Effector memory CD4-positive, alpha-beta T cell (primary cell): ENCODE measurements at regions not wholly inside any gene's neighbourhood (a gene's known extent, or its start where the extent isn't known, plus 50 kb on each side); places are given as distances from the start of the nearest gene placed in this dataset.

ENCODE experiments used
- DNase-seq, 3 donors: peaks; one replicate each; pipeline ENCODE4 v3.0.0-alpha.2; 2020
- H3K27ac ChIP-seq: 2 replicates; pipeline ENCODE4 v1.7.0; 2013; ENCODE audit warnings: mild to moderate bottlenecking, low read length, moderate library complexity; ENCODE audit not compliant: insufficient read depth, poor library complexity, severe bottlenecking
- H3K27me3 ChIP-seq: replicated peaks from 2 replicates; pipeline ENCODE4 v1.7.0; 2013; ENCODE audit warnings: mild to moderate bottlenecking, low read length; ENCODE audit not compliant: insufficient read depth, control insufficient read depth, poor library complexity, severe bottlenecking
- H3K36me3 ChIP-seq: 2 replicates; pipeline ENCODE4 v1.7.0; 2013; ENCODE audit warnings: mild to moderate bottlenecking, low read length, moderate library complexity; ENCODE audit not compliant: control insufficient read depth, insufficient read depth
- H3K4me1 ChIP-seq: 2 replicates; pipeline ENCODE4 v1.7.0; 2013; ENCODE audit warnings: low read length, mild to moderate bottlenecking; ENCODE audit not compliant: control insufficient read depth, insufficient read depth, poor library complexity, severe bottlenecking
- H3K4me3 ChIP-seq: 2 replicates; pipeline ENCODE4 v1.7.0; 2013; ENCODE audit warnings: low read length, low read depth, mild to moderate bottlenecking; ENCODE audit not compliant: insufficient read depth, poor library complexity, severe bottlenecking
- H3K9me3 ChIP-seq: 2 replicates; pipeline ENCODE4 v1.7.0; 2013; ENCODE audit warnings: mild to moderate bottlenecking, low read length, moderate library complexity; ENCODE audit not compliant: control insufficient read depth

DNA sequence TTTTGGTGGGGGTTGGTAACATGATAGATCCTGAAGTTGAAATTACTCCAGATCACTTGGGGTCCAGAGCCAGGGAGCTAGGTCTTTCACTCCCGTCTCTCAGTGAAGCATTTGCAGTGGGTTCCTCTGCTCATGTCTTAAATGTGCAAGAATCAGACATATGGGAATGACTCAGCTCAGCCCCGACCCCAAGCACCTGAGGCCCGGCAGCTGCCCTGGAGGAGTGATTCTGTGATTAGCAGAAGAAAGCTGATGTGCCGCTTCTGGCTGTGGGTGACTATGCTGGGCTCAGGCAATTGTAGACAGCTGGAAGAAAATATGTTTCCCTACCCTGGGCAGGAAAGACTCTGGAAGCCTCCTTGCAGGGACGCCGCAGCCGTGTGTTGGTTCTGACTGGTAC lies 601.7 kb downstream of the NPHP4 start:
- no peak overlapping the region for H3K4me3 ChIP-seq
- no peaks in the 10 kb centered on the region for H3K9me3 ChIP-seq
- no peak overlapping the region for H3K27ac ChIP-seq
- H3K36me3 ChIP-seq, result no peaks in the 10 kb centered on the region
- no peak for DNase-seq
- no peaks in the 10 kb centered on the region for H3K27me3 ChIP-seq
- peaks cover 35% of the 10 kb centered on the region for H3K4me1 ChIP-seq

DNA sequence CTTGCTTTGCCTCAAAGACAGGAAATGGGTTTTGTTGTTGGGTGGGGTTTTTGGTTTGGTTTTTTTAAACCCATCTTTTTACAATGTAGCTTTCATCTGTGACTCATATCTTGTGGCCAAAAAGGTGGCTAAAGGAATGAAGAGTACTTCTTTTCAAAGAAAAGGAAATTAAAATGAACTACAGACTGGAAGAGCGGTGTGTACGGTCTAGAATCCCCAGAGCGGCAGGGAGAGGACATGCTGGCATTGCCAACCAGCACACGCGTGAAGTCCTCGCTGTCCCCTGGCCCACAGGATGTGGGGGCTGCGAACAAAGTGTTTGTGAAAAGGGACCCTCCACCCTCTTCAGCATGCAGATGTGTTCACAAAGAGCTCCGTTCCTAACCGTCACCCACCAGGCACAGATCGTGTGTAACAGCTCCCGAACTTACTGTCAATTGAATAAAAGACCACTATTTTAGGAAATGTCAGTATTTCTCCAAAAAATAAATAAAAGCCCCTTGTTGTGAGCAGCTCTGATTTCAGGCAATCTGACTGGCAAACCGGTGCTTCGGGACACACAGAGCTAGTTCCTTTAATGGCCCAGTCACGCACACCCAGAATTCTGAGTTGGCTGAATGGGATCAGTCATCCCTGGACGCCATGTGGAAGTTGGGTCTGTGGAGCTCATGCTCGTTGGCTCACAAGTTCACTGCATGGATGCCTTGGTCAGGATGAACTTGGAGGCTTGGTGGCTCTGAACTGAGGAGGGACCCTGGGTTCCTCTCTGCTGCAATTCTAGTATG lies 602.9 kb downstream of the NPHP4 start:
- H3K9me3 ChIP-seq, result no peaks in the 10 kb centered on the region
- DNase-seq, result no peak
- peak overlapping the region; percentile 35 for H3K27ac ChIP-seq
- H3K4me3 ChIP-seq, result no peak overlapping the region
- no peaks in the 10 kb centered on the region for H3K27me3 ChIP-seq
- H3K4me1 ChIP-seq, result peaks cover 35% of the 10 kb centered on the region
- H3K36me3 ChIP-seq, result no peaks in the 10 kb centered on the region

DNA sequence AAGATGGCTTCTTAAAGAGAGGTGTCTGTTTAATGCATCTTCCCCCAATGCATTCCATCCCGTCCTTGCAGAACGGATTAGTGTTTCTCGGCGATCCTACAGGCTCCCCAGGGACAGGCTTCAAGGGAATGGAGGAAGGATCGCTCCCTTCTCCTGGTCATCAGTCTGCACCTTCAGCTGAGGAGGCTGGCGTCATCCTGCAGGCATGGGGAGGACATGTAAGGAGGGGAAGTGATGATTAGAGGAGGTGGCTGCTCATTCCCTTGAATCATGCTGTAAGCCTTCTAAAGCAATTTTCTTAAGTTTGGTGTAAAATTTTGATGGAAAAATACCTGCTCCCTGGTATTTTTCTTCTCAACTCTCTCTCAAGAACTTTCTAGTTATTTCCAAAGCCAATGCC lies 603.6 kb downstream of the NPHP4 start:
- no peak for DNase-seq
- peaks cover 35% of the 10 kb centered on the region for H3K4me1 ChIP-seq
- no peaks in the 10 kb centered on the region for H3K36me3 ChIP-seq
- H3K27me3 ChIP-seq, result no peaks in the 10 kb centered on the region
- H3K9me3 ChIP-seq, result no peaks in the 10 kb centered on the region
- H3K27ac ChIP-seq, result peak overlapping the region; percentile 35
- no peak overlapping the region for H3K4me3 ChIP-seq

DNA sequence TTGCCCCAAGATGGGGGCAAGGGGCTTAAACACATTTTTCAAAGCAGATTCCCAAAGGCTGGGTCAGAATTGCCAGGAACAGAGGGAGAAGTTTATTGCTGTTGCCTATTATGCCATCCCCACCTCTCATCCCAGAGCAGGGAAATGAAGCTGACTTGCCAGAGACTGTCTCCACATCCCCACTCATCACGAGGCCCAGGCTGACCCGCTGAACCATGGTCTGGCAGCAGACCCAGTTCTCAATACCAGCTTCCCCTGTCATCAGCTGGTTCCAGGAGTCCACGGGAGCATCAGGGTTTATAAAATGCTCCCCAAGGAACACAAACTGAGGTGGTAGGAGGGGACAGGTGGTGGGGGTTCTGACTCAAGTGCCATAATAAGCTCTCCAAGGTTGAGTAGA lies 605.9 kb downstream of the NPHP4 start:
- Histone ChIP-seq H3K4me3 (no peak overlapping the region), H3K27ac (no peak overlapping the region), H3K9me3 (no peaks in the 10 kb centered on the region), H3K4me1 (peaks cover 35% of the 10 kb centered on the region), H3K27me3 (no peaks in the 10 kb centered on the region), H3K36me3 (no peaks in the 10 kb centered on the region)
- no peak for DNase-seq

DNA sequence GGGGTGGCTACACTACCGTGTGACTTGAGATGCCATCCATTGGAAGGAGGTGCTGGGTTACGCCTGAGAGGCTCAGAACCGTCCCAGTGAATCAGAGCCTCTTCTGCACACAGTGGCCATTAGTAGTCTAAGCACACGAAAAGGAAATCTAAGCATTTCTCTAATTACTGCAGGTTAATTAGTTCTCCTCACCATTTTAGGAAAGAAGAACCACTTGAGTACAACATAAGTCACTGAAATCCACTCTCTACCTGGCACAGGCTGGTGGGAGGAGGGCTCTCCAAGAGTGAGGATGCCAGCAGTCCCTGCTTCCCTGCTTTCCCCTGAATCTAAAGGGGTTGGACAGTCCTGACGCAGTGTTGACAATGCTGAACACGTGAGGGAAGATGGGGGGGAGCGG lies 606.3 kb downstream of the NPHP4 start:
- H3K27me3 ChIP-seq, result no peaks in the 10 kb centered on the region
- no peak for DNase-seq
- no peak overlapping the region for H3K4me3 ChIP-seq
- H3K36me3 ChIP-seq, result no peaks in the 10 kb centered on the region
- H3K9me3 ChIP-seq, result no peaks in the 10 kb centered on the region
- no peak overlapping the region for H3K27ac ChIP-seq
- peaks cover 35% of the 10 kb centered on the region for H3K4me1 ChIP-seq

DNA sequence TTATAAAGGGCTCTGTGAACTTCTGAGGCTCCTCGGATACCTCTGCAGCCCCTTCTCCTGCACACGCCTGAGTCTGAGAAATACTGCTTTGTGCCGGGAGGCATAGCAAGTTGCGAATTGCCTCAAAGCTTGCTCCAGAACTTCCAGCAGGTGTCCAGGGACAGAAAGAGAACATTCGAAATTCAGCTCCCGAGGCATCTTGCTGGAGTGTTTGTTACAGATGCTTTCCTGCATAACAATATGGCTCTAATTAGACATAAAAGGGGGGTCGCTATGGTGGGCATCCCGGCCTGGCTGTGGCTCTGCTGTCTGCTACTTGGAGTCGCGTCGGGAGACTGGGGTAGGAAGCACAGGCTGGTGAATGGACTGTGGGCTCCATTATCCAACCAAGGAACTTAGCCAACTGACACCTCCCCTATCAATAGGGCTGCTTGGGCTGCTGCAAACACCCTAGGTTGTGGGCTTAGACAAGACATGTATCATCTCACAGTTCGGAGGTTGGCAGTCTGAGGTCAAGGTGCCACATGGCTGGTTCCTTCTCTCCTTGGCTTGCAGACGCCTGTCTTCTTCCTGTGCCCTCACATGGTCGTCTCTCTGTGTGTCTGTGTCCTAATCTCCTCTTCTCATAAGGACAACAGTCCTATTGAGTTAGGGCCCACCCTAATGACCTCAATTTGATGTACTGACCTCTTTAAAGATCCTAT lies 607.0 kb downstream of the NPHP4 start:
- Histone ChIP-seq H3K27me3 (no peaks in the 10 kb centered on the region), H3K27ac (no peak overlapping the region)

DNA sequence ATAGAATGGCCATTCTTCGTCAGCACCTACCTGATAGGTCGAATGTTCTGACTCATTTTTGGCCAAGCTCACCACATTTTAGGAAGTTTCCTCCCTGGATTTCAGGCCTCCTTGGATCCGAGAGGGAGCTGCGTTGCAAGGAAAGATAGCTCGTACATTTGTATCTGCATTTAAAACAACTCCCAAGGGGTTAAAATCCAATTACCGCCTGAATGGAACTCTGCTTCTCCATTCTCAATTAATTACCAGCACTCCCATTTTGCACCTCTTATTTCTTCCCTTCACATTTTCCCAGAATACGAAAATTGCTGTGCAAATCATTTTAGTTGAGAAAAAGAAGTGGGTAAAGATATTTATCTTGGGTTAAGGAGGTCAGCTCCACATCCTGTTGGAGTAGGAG lies 610.7 kb downstream of the NPHP4 start:
- Histone ChIP-seq H3K4me3 (no peak overlapping the region), H3K4me1 (no peaks in the 10 kb centered on the region), H3K36me3 (no peaks in the 10 kb centered on the region), H3K27me3 (no peaks in the 10 kb centered on the region), H3K27ac (no peak overlapping the region), H3K9me3 (no peaks in the 10 kb centered on the region)
- DNase-seq, result no peak

More for the DNA sequence above, 607.0 kb downstream of the NPHP4 start:
- Histone ChIP-seq H3K9me3 (no peaks in the 10 kb centered on the region), H3K36me3 (no peaks in the 10 kb centered on the region), H3K4me1 (peaks cover 29% of the 10 kb centered on the region), H3K4me3 (no peak overlapping the region)
- DNase-seq, result no peak

DNA sequence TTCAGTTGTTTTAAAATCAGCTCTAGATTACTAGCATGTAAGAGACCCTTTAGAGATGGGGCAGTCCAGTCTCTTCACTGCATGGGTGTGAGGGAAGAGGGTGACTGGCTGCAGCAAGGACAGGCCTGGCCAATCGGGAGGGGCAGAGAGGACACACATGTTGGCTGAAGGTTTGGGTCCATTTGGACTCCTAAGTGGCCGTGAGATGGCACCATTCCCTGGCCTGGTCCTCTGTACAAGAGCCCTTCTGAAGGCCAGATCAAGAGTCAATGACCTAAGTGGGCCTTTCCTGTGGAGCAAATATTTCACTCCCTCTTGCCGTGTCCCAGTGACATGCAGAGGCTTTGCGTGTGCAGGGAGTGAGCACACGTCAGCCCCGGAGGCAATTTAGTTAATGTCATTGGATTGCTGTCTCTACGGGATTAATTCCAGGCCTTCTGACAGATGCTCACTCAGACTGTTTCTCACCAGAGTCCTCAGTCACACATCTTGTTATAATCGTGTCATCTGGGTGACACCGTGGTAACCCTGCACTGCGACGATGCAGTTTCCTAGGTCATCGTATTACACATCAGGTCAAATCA lies 613.0 kb downstream of the NPHP4 start:
- Histone ChIP-seq H3K27ac (no peak overlapping the region), H3K36me3 (no peaks in the 10 kb centered on the region), H3K27me3 (no peaks in the 10 kb centered on the region), H3K4me1 (no peaks in the 10 kb centered on the region), H3K9me3 (no peaks in the 10 kb centered on the region), H3K4me3 (no peak overlapping the region)
- DNase-seq, result no peak

DNA sequence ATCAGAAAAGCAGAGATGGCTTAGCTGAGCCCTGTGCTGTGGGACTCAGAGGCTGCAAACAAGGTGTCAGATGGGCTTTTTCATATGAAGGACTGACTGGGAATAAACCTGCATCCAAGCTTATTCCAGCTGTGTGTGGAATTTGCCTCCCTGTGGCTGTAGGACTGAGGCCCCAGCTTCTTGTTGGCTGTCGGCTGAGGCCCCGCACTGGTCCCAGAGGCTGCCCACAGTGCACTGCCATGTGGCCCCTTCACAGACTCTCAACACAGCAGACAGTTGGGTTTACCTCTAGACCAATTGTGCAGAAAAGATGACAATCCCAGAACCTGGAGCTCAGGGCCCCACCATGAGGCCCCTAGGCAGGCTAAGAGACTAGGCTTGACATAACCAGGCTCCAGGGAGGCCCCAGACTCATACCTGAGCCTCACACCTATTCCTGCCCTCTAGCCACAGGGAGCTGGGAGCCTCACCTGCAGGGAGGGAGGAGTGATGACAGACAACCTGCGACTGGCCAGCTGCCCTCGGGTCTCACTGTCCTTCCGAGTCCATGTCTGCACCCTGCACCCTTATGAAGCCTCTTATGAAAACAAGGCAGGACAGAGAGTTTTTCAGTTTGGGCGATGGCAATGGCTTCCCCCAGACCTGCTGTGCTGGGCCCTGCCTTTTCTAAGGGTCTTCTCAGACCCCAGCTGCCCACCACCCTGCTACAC lies 615.5 kb downstream of the NPHP4 start:
- H3K27ac ChIP-seq, result no peak overlapping the region
- H3K9me3 ChIP-seq, result no peaks in the 10 kb centered on the region
- H3K4me3 ChIP-seq, result no peak overlapping the region
- no peak for DNase-seq
- H3K36me3 ChIP-seq, result no peaks in the 10 kb centered on the region
- H3K4me1 ChIP-seq, result no peaks in the 10 kb centered on the region
- no peaks in the 10 kb centered on the region for H3K27me3 ChIP-seq
